ENCODE measurements at regions not wholly inside any gene's neighbourhood (a gene's known extent, or its start where the extent isn't known, plus 50 kb on each side); places are given as distances from the start of the nearest gene placed in this dataset.

DNA sequence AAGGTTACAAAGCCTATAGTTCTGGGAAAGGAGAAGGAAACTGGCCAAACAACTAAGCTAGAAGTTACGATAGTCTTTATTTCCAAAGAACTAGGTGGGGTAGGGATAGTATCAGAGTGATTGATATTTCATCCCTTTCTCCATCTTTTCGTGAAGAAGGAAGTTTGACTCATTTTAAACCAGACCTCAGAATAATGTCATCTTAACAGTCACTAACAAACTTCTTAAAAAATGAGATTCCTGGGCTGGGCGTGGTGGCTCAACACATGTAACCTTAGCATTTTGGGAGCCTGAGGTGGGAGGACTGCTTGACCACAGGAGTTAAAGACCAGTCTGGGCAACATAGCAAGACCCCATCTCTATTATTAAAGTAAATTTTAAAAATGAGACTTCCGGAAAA is 69.4 kb downstream of the ARL4A start:
- Histone ChIP-seq H3K9ac (ENCODE audit: insufficient read length, low read depth) (no peak overlapping the region), H3K27me3 (ENCODE audit: insufficient read depth, insufficient read length) (no peaks in the 10 kb centered on the region), H3K9me3 (ENCODE audit: insufficient read depth, low read length) (peaks cover 17% of the 10 kb centered on the region; the same call in 1 of the 2 replicates), H3K4me3 (ENCODE audit: insufficient read length, low read depth) (no peak overlapping the region), H3K36me3 (ENCODE audit: insufficient read depth, insufficient read length, low read length) (no peaks in the 10 kb centered on the region), H3K4me1 (ENCODE audit: insufficient read depth, insufficient read length) (no peaks in the 10 kb centered on the region)
- TF ChIP-seq ZNF274 (IDR thresholded peaks at IDR 0.05; ENCODE audit: low read depth, low read length) (no peak), SUZ12 (IDR thresholded peaks at IDR 0.05; ENCODE audit: extremely low read depth, insufficient read depth, insufficient read length) (no peak), YY1 (IDR thresholded peaks at IDR 0.05; ENCODE audit: insufficient read depth, insufficient read length) (no peak)
- DNase-seq (ENCODE audit: low read depth, low spot score), result no peak

DNA sequence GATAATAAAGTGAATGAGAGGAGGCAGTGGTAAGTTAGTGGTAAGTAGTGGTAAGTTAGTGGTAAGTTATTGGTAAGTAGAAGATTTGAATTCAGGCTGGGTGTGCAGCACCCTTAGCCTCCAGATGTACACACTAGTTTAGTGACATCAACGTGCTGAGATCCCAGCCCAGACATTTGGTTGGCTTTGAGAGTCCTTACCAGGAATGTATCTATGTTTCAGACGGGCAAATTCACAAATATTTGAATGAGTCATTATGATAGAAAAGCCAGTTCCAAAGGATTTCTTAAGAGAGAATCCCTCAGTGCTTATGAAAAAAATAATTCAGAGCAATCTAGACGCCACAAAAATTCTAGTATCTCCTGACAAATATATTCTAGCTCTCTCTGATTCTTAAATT is 70.0 kb downstream of the ARL4A start:
- no peak overlapping the region for H3K4me3 ChIP-seq (ENCODE audit: insufficient read length, low read depth)
- no peak for TF ChIP-seq YY1 (IDR thresholded peaks at IDR 0.05; ENCODE audit: insufficient read depth, insufficient read length)
- no peak for TF ChIP-seq SUZ12 (IDR thresholded peaks at IDR 0.05; ENCODE audit: extremely low read depth, insufficient read depth, insufficient read length)
- no peak for TF ChIP-seq ZNF274 (IDR thresholded peaks at IDR 0.05; ENCODE audit: low read depth, low read length)

DNA sequence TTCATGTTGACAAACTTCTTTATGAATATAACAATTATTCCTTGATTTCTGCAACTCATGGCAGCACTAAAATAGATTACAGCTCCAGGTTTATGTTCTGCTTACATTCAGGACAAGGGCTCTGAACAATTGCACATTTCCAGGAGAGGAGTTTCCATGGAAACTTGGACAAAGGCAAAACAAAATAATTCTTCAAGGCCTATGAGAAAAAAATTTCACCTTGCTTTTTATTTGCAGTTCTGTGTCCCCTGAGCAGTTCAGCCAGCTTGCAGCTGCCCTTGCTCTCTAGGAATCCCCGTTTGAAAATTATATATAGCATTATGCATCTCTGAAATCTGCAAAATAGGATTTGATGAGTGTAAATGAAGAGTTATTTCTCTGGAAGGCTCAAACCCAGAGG is 71.7 kb downstream of the ARL4A start:
- no peak for DNase-seq (ENCODE audit: low read depth, low spot score)

More for the DNA sequence above, 70.0 kb downstream of the ARL4A start:
- H3K27me3 ChIP-seq (ENCODE audit: insufficient read depth, insufficient read length), result no peaks in the 10 kb centered on the region
- H3K9ac ChIP-seq (ENCODE audit: insufficient read length, low read depth), result no peak overlapping the region
- no peaks in the 10 kb centered on the region for H3K4me1 ChIP-seq (ENCODE audit: insufficient read depth, insufficient read length)
- peaks cover 22% of the 10 kb centered on the region; the same call in 1 of the 2 replicates for H3K9me3 ChIP-seq (ENCODE audit: insufficient read depth, low read length)
- DNase-seq (ENCODE audit: low read depth, low spot score), result no peak
- H3K36me3 ChIP-seq (ENCODE audit: insufficient read depth, insufficient read length, low read length), result no peaks in the 10 kb centered on the region

DNA sequence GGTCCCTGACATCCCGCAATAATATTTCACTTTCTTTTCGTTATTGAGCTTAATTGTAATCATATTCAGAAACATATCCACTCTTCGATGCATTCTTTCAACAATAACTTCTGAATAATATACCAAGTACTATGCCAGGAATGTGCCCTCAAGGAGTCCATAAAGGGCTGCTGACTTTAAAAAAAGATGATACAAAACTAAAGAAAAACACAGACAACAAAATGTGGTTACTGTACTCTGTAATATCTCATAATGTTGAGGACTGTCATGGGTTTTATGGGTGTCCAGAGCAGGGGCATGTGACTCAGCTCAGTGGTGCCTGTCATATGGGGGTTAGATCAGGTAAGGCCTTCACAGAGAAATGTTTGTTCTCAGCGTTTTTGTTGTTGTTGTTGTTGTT is 73.7 kb downstream of the ARL4A start:
- Histone ChIP-seq H3K9ac (ENCODE audit: insufficient read length, low read depth) (no peak overlapping the region), H3K9me3 (ENCODE audit: insufficient read depth, low read length) (peaks cover 22% of the 10 kb centered on the region; the same call in 1 of the 2 replicates), H3K36me3 (ENCODE audit: insufficient read depth, insufficient read length, low read length) (no peaks in the 10 kb centered on the region), H3K4me3 (ENCODE audit: insufficient read length, low read depth) (no peak overlapping the region), H3K4me1 (ENCODE audit: insufficient read depth, insufficient read length) (no peaks in the 10 kb centered on the region), H3K27me3 (ENCODE audit: insufficient read depth, insufficient read length) (no peaks in the 10 kb centered on the region)
- TF ChIP-seq ZNF274 (IDR thresholded peaks at IDR 0.05; ENCODE audit: low read depth, low read length), result no peak
- TF ChIP-seq YY1 (IDR thresholded peaks at IDR 0.05; ENCODE audit: insufficient read depth, insufficient read length), result no peak
- TF ChIP-seq SUZ12 (IDR thresholded peaks at IDR 0.05; ENCODE audit: extremely low read depth, insufficient read depth, insufficient read length), result no peak
- DNase-seq (ENCODE audit: low read depth, low spot score), result no peak

More for the DNA sequence above, 71.7 kb downstream of the ARL4A start:
- Histone ChIP-seq H3K9me3 (ENCODE audit: insufficient read depth, low read length) (peaks cover 22% of the 10 kb centered on the region; the same call in 1 of the 2 replicates), H3K9ac (ENCODE audit: insufficient read length, low read depth) (no peak overlapping the region), H3K36me3 (ENCODE audit: insufficient read depth, insufficient read length, low read length) (no peaks in the 10 kb centered on the region), H3K4me3 (ENCODE audit: insufficient read length, low read depth) (no peak overlapping the region), H3K27me3 (ENCODE audit: insufficient read depth, insufficient read length) (no peaks in the 10 kb centered on the region), H3K4me1 (ENCODE audit: insufficient read depth, insufficient read length) (no peaks in the 10 kb centered on the region)
- TF ChIP-seq ZNF274 (IDR thresholded peaks at IDR 0.05; ENCODE audit: low read depth, low read length) (no peak), SUZ12 (IDR thresholded peaks at IDR 0.05; ENCODE audit: extremely low read depth, insufficient read depth, insufficient read length) (no peak), YY1 (IDR thresholded peaks at IDR 0.05; ENCODE audit: insufficient read depth, insufficient read length) (no peak)

DNA sequence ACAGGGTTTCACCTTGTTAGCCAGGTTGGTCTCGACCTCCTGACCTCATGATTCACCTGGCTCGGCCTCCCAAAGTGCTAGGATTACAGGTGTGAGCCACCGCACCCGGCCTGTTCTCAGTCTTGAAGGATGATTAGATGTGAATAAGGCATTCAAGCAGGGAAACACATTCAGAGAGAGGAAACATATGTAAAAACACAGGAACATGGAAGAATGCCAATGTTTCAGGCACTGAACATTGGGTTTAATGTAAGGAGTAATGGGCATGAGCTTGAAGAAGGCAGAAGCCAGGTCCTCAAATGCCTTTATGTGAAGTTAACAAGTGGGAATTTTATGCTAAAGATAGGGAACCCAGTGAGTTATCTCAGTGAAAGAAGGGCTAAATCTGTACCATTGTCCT is 74.3 kb downstream of the ARL4A start:
- Histone ChIP-seq H3K4me1 (ENCODE audit: insufficient read depth, insufficient read length) (no peaks in the 10 kb centered on the region), H3K9me3 (ENCODE audit: insufficient read depth, low read length) (peaks cover 22% of the 10 kb centered on the region; the same call in 1 of the 2 replicates), H3K9ac (ENCODE audit: insufficient read length, low read depth) (no peak overlapping the region), H3K27me3 (ENCODE audit: insufficient read depth, insufficient read length) (no peaks in the 10 kb centered on the region), H3K4me3 (ENCODE audit: insufficient read length, low read depth) (no peak overlapping the region), H3K36me3 (ENCODE audit: insufficient read depth, insufficient read length, low read length) (no peaks in the 10 kb centered on the region)
- no peak for TF ChIP-seq ZNF274 (IDR thresholded peaks at IDR 0.05; ENCODE audit: low read depth, low read length)
- no peak for DNase-seq (ENCODE audit: low read depth, low spot score)

DNA sequence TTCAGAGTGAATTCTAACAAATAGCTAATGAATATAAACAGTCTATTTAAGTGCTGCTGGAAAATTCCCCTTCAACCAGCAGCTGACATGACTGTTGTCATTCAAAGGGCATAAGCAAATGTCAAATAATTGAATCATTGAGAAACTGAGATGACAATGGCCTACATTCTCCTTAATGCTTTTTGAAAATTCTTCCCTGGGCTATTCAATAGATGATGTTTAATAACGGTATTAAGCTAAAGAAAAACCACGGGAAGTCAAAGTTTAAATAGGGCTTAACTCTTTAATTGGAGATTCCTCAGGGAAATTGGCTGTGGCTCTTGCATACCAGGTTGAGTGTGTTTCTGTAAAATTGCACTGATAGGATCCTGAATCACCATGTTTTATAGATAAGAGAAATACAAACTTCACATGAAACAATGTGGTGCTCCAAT is 77.0 kb downstream of the ARL4A start:
- TF ChIP-seq YY1 (IDR thresholded peaks at IDR 0.05; ENCODE audit: insufficient read depth, insufficient read length) (no peak), ZNF274 (IDR thresholded peaks at IDR 0.05; ENCODE audit: low read depth, low read length) (no peak), SUZ12 (IDR thresholded peaks at IDR 0.05; ENCODE audit: extremely low read depth, insufficient read depth, insufficient read length) (no peak)

DNA sequence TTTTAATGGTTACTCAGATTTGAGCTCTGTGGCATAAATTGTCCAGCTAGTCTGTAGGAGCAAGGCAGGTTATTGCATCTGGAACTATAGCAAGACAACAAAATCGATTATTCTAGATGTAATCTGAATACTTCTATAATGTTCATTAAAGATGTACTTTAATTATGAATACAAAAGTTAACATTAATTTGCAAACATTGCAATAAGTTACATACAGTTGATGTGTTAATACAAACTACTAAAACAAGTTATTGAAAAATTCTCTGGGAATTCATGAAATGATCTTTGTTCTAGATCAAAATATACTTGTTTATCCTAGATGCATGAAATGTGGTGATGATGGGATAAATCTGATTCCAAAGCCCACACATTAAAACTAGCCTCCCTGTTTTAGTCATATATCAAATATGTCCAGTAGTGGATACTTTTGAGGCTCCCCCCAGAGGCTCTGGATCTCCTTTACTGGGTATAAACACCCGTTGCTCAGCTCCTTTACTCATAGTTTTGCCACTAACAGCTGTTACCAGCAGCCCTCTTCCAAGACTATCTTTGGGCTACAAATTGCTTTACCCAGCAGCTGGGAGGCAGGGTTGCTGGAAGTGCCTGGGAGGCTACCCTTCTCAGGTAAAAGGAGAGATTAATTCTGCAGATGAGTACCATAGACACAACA is 78.1 kb downstream of the ARL4A start:
- H3K27me3 ChIP-seq (ENCODE audit: insufficient read depth, insufficient read length), result no peaks in the 10 kb centered on the region
- H3K4me3 ChIP-seq (ENCODE audit: insufficient read length, low read depth), result no peak overlapping the region
- no peak overlapping the region for H3K9ac ChIP-seq (ENCODE audit: insufficient read length, low read depth)
- peaks cover 15% of the 10 kb centered on the region; the same call in 1 of the 2 replicates for H3K9me3 ChIP-seq (ENCODE audit: insufficient read depth, low read length)
- TF ChIP-seq SUZ12 (IDR thresholded peaks at IDR 0.05; ENCODE audit: extremely low read depth, insufficient read depth, insufficient read length) (no peak), ZNF274 (IDR thresholded peaks at IDR 0.05; ENCODE audit: low read depth, low read length) (no peak), YY1 (IDR thresholded peaks at IDR 0.05; ENCODE audit: insufficient read depth, insufficient read length) (no peak)
- no peaks in the 10 kb centered on the region for H3K36me3 ChIP-seq (ENCODE audit: insufficient read depth, insufficient read length, low read length)
- DNase-seq (ENCODE audit: low read depth, low spot score), result no peak
- H3K4me1 ChIP-seq (ENCODE audit: insufficient read depth, insufficient read length), result no peaks in the 10 kb centered on the region

More for the DNA sequence above, 77.0 kb downstream of the ARL4A start:
- Histone ChIP-seq H3K9me3 (ENCODE audit: insufficient read depth, low read length) (peaks cover 19% of the 10 kb centered on the region; the same call in 1 of the 2 replicates), H3K36me3 (ENCODE audit: insufficient read depth, insufficient read length, low read length) (no peaks in the 10 kb centered on the region), H3K27me3 (ENCODE audit: insufficient read depth, insufficient read length) (no peaks in the 10 kb centered on the region), H3K4me1 (ENCODE audit: insufficient read depth, insufficient read length) (no peaks in the 10 kb centered on the region), H3K4me3 (ENCODE audit: insufficient read length, low read depth) (no peak overlapping the region), H3K9ac (ENCODE audit: insufficient read length, low read depth) (no peak overlapping the region)
- DNase-seq (ENCODE audit: low read depth, low spot score), result no peak
